ENCODE measurements at regions not wholly inside any gene's neighbourhood (a gene's known extent, or its start where the extent isn't known, plus 50 kb on each side); places are given as distances from the start of the nearest gene placed in this dataset.

GRCh38 chr6:100168148-100168547 lies 174.1 kb upstream of the MCHR2 start:
- TF ChIP-seq CTCF (conservative IDR thresholded peaks at IDR 0.05; ENCODE audit: low read depth, low read length): no peak
- no peak for TF ChIP-seq EZH2 (IDR thresholded peaks at IDR 0.05; ENCODE audit: borderline replicate concordance, low read depth, low read length, poor library complexity, severe bottlenecking)

Measured in A673 (cell line).